Panc1 (cell line): ENCODE measurements at regions not wholly inside any gene's neighbourhood (a gene's known extent, or its start where the extent isn't known, plus 50 kb on each side); places are given as distances from the start of the nearest gene placed in this dataset.

Source experiments
- CTCF ChIP-seq: fragments of 450-650 bp; IDR thresholded peaks from 2 replicates; pipeline ENCODE4 v1.5.1; 2017; ENCODE audit warnings: mild to moderate bottlenecking
- POLR2AphosphoS5 ChIP-seq: IDR thresholded peaks from 2 replicates; pipeline ENCODE4 v1.6.1; 2012; ENCODE audit warnings: mild to moderate bottlenecking, low read depth, low read length, moderate library complexity

- TF ChIP-seq POLR2AphosphoS5 (no peak), CTCF (no peak)
These were observed 75.3 kb upstream of the SV2C start for GRCh38 chr5:76007904-76008303.
